Lower leg skin (tissue), 3 donors: ENCODE measurements at regions not wholly inside any gene's neighbourhood (a gene's known extent, or its start where the extent isn't known, plus 50 kb on each side); places are given as distances from the start of the nearest gene placed in this dataset.

Source experiments
- CTCF ChIP-seq, 3 donors: fragments of 450-650 bp; IDR thresholded peaks; one replicate each; pipeline ENCODE4 v1.5.1; 2016; ENCODE audit warnings: antibody characterized with exemption in 3 of 3, mild to moderate bottlenecking in 3 of 3, moderate library complexity in 2 of 3
- POLR2A ChIP-seq, 2 donors: fragments of 450-650 bp; IDR thresholded peaks; one replicate each; pipeline ENCODE4 v1.6.1; 2016 to 2017; ENCODE audit warnings: antibody characterized with exemption in 2 of 2, mild to moderate bottlenecking in 1 of 2, moderate library complexity in 1 of 2

- TF ChIP-seq CTCF (IDR thresholded peaks at IDR 0.05) (no peak), POLR2A (IDR thresholded peaks at IDR 0.05) (no peak)
Measured at GRCh38 chr9:95370064-95370463, 52.6 kb upstream of the FANCC start.
